Transverse colon (tissue), 4 donors: ENCODE measurements at regions not wholly inside any gene's neighbourhood (a gene's known extent, or its start where the extent isn't known, plus 50 kb on each side); places are given as distances from the start of the nearest gene placed in this dataset.

ENCODE experiments used
- DNase-seq: peaks from one replicate; pipeline ENCODE4 v3.0.0-alpha.2; 2019
- H3K27ac ChIP-seq, 4 donors: fragments of 200-600 bp; sonication (generic); 2 replicates each; pipeline ENCODE4 v1.5.1; 2016 to 2018; ENCODE audit warnings: inconsistent platforms in 4 of 4
- H3K27me3 ChIP-seq: fragments of 200-600 bp; sonication (generic); 2 replicates; pipeline ENCODE4 v1.5.1; 2017; ENCODE audit warnings: inconsistent platforms
- H3K36me3 ChIP-seq, 4 donors: fragments of 200-600 bp; sonication (generic); 2 replicates each; pipeline ENCODE4 v1.5.1; 2017 to 2019; ENCODE audit warnings: inconsistent platforms in 4 of 4
- H3K4me1 ChIP-seq, 4 donors: fragments of 200-600 bp; sonication (generic); 2 replicates each; pipeline ENCODE4 v1.5.1; 2017 to 2020; ENCODE audit warnings: inconsistent platforms in 4 of 4
- H3K4me3 ChIP-seq, 4 donors: fragments of 200-600 bp; sonication (generic); 1 replicate in 1 of 4; 2 replicates in 3 of 4; pipeline versions ENCODE4 v1.5.1 to v1.6.1; 2017 to 2019; ENCODE audit warnings: inconsistent platforms in 4 of 4
- H3K9me3 ChIP-seq, 2 donors: fragments of 200-600 bp; sonication (generic); 2 replicates each; pipeline ENCODE4 v1.5.1; 2017 to 2019; ENCODE audit warnings: inconsistent platforms in 2 of 2
- EP300 ChIP-seq: sonication (generic); formaldehyde crosslinking; IDR thresholded peaks from one replicate; pipeline ENCODE4 v1.6.1; 2017; ENCODE audit warnings: antibody characterized with exemption, low read depth
- POLR2A ChIP-seq: fragments of 450-650 bp; IDR thresholded peaks from one replicate; pipeline ENCODE4 v1.6.1; 2016; ENCODE audit warnings: antibody characterized with exemption, mild to moderate bottlenecking, moderate library complexity
- POLR2AphosphoS5 ChIP-seq, 3 donors: sonication (generic); formaldehyde crosslinking; IDR thresholded peaks; one replicate each; pipeline ENCODE4 v1.6.1; 2016; ENCODE audit warnings: antibody characterized with exemption in 3 of 3
- WGBS, 2 donors: methylation state at CpG; one replicate each; pipeline ENCODE4 v1.1.5; 2018; ENCODE audit warnings: low coverage in 1 of 2; 5-methylcytosine and 5-hydroxymethylcytosine counted together
- in situ Hi-C, 4 donors: fragments of 200-750 bp; cut with MboI; loops; one replicate each; pipeline versions ENCODE4 v1.15.0 to v1.15.1; 2017; ENCODE audit warnings: low sequenced_read_pairs in 3 of 4, low pct_ligation_motif_present in 1 of 4, low pct_unique_long_range_greater_than_20kb in 1 of 4
- intact Hi-C: fragments of 100-400 bp; cut with DNase I; formaldehyde crosslinking; loops from one replicate; pipeline ENCODE4 v1.15.1; 2023; ENCODE audit warnings: low total_unique reads
- TF ChIP-seq, protein P1 (sequence below), 5 experiments: fragments of 200-600 bp in 3 of 5; fragments of 450-650 bp in 2 of 5; sonication (generic) in 3 of 5; IDR thresholded peaks; 1 replicate in 2 of 5; 2 replicates in 3 of 5; pipeline ENCODE4 v1.5.1; 2016 to 2017; ENCODE audit warnings: antibody characterized with exemption in 5 of 5, inconsistent platforms in 3 of 5, mild to moderate bottlenecking in 2 of 5, moderate library complexity in 1 of 5

DNA sequence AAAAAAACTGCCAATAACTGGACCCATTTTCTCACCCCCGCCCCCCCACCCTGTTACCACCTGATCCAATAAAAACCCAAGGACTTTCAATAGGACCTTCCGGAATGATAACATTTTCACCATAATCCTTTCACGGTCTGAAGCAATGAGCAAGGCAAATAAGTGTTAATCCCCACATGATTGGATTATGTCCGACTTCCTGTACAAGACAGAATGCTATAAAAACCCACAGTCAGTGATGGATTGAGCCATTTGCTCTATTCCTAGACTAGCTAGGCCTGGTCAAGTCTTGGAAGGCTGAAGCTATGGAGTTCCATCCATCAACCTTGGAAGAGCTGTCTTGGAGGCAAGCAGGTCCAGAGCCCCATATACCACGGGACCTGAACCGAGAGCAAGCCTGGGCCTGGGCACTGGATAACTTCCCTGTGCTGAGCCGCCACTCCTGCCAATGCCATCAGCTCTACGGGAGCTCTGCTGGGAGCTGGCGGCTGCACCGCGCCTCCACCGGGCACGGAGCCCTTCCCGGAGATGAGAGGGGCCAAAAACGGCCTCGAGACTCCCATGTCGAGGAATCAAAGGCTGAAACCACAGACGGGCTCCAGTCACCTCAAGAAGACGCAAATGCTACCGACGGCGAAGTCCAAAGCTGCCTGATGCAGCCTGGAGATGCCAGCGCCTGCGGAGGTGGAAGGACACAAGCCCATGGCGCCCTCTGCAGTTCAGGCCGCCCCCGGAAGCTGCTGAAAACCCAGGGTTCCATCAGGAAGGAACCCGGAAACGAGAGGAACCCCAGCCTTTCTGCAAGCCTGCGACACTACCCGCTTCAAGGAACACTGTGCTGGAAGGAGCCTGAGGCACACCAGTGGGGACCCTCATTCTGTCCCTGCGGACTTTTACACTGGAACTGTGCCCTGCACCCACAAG lies 69.2 kb downstream of the ANXA2R start:
- TF ChIP-seq EP300 (no peak), POLR2AphosphoS5 (IDR thresholded peaks at IDR 0.05) (no peak), POLR2A (no peak)
- TF ChIP-seq, protein P1, sequence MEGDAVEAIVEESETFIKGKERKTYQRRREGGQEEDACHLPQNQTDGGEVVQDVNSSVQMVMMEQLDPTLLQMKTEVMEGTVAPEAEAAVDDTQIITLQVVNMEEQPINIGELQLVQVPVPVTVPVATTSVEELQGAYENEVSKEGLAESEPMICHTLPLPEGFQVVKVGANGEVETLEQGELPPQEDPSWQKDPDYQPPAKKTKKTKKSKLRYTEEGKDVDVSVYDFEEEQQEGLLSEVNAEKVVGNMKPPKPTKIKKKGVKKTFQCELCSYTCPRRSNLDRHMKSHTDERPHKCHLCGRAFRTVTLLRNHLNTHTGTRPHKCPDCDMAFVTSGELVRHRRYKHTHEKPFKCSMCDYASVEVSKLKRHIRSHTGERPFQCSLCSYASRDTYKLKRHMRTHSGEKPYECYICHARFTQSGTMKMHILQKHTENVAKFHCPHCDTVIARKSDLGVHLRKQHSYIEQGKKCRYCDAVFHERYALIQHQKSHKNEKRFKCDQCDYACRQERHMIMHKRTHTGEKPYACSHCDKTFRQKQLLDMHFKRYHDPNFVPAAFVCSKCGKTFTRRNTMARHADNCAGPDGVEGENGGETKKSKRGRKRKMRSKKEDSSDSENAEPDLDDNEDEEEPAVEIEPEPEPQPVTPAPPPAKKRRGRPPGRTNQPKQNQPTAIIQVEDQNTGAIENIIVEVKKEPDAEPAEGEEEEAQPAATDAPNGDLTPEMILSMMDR (IDR thresholded peaks at IDR 0.05), result no peak
- H3K27ac ChIP-seq, result no peak overlapping the region
- no peaks in the 10 kb centered on the region for H3K27me3 ChIP-seq
- no peak overlapping the region for H3K4me3 ChIP-seq
- no peaks in the 10 kb centered on the region for H3K4me1 ChIP-seq
- H3K36me3 ChIP-seq, result no peaks in the 10 kb centered on the region
- 83% methylated on average over 32 of the region's 32 CpGs; no CpG with 5 or more reads in 1 of the 2 donors for WGBS, 2 donors
- in situ Hi-C loops (no loop called here), intact Hi-C loops (no loop called here)
- H3K9me3 ChIP-seq, result no peaks in the 10 kb centered on the region
- no peak for DNase-seq

DNA sequence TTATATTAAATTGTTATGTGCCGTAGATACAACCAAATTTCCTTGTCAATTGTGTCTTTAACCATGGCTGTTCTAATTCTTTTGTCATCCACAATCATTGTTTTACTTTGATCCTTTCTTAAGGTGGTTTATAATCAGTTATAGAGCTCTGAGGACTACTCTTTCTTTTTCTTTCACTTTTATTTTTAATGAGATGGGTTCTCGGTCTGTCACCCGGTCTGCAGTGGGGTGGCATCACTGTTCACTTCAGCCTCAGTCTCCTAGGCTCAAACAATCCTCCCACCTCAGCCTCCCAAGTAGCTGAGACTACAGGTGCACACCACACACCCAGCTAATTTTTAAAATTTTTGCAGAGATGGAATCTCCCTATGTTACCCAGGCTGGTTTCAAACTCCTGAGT lies 74.2 kb downstream of the ANXA2R start:
- no peak for DNase-seq
- H3K4me3 ChIP-seq, result no peak overlapping the region
- in situ Hi-C loops (no loop called here), intact Hi-C loops (no loop called here)
- no peaks in the 10 kb centered on the region for H3K36me3 ChIP-seq
- H3K9me3 ChIP-seq, result no peaks in the 10 kb centered on the region
- H3K27me3 ChIP-seq, result peaks cover 10% of the 10 kb centered on the region
- 86 to 87% methylated on average over 3 of the region's 3 CpGs for WGBS, 2 donors
- H3K27ac ChIP-seq, result no peak overlapping the region
- TF ChIP-seq EP300 (no peak), POLR2AphosphoS5 (IDR thresholded peaks at IDR 0.05) (no peak), POLR2A (no peak)
- TF ChIP-seq, protein P1 (IDR thresholded peaks at IDR 0.05), result no peak
- no peaks in the 10 kb centered on the region for H3K4me1 ChIP-seq

DNA sequence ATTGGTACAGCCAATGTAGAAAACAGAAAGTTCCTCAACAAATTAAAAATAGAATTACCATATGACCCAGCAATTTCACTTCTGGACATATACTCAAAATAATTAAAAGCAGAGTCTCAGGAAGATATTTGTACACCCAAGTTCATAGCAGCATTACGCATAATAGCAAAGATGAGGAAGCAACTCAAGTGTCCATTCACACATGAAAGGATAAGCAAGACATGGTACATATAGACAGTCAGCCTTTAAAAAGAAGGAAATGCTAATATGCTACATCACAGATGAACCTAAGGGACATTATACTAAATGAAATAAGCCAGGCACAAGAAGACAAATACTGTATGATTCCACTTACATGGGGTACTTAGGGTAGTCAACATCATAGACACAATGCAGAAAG lies 76.7 kb downstream of the ANXA2R start:
- DNase-seq, result no peak
- Histone ChIP-seq H3K9me3 (no peaks in the 10 kb centered on the region), H3K36me3 (no peaks in the 10 kb centered on the region), H3K27ac (no peak overlapping the region), H3K27me3 (peaks cover 23% of the 10 kb centered on the region), H3K4me1 (no peaks in the 10 kb centered on the region), H3K4me3 (no peak overlapping the region)
- in situ Hi-C loops, result no loop called here
- WGBS, 2 donors, result 97 to 100% methylated on average over 1 of the region's 1 CpG
- intact Hi-C loops, result no loop called here
- no peak for TF ChIP-seq POLR2AphosphoS5 (IDR thresholded peaks at IDR 0.05)
- TF ChIP-seq, protein P1 (IDR thresholded peaks at IDR 0.05), result no peak
- no peak for TF ChIP-seq POLR2A

DNA sequence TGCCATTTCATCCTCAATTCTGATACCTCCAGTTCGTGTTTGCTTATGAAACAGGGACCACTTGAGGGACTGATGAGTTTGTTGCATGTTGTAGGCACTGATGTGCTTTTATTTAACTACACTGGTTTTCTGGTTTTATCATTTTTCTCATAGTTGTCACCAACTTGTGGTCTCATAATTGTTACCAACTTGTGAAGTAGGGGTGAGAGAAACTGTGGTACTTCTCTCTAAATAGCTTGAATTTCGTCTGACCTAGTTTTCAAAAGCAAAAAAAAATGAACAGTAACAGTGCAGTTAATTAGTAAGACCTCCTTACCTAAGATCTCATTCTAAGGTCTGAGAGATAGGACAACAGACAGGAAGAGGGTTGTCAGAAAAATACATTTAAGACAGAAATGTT lies 78.0 kb downstream of the ANXA2R start:
- H3K4me3 ChIP-seq, result no peak overlapping the region
- in situ Hi-C loops (no loop called here), intact Hi-C loops (no loop called here)
- DNase-seq, result no peak
- 63 to 84% methylated on average over 2 of the region's 2 CpGs for WGBS, 2 donors
- H3K4me1 ChIP-seq, result no peaks in the 10 kb centered on the region
- H3K36me3 ChIP-seq, result no peaks in the 10 kb centered on the region
- peaks cover 33% of the 10 kb centered on the region for H3K27me3 ChIP-seq
- no peak overlapping the region for H3K27ac ChIP-seq
- TF ChIP-seq, protein P1 (IDR thresholded peaks at IDR 0.05), result no peak
- TF ChIP-seq EP300, result no peak
- TF ChIP-seq POLR2A, result no peak
- TF ChIP-seq POLR2AphosphoS5 (IDR thresholded peaks at IDR 0.05), result no peak
- no peaks in the 10 kb centered on the region for H3K9me3 ChIP-seq
